Hepatocyte (in vitro differentiated cells): ENCODE measurements at regions not wholly inside any gene's neighbourhood (a gene's known extent, or its start where the extent isn't known, plus 50 kb on each side); places are given as distances from the start of the nearest gene placed in this dataset.

Experiments used
- DNase-seq: peaks from one replicate; pipeline ENCODE4 v3.0.0-alpha.2; 2016; ENCODE audit warnings: low spot score
- H2AFZ ChIP-seq: fragments of 200-600 bp; sonication (generic); 2 replicates; pipeline ENCODE4 v1.6.0; 2016; ENCODE audit warnings: antibody characterized with exemption, mild to moderate bottlenecking
- H3K27ac ChIP-seq: fragments of 200-600 bp; sonication (generic); 2 replicates; pipeline ENCODE4 v1.5.1; 2016; ENCODE audit warnings: mild to moderate bottlenecking
- H3K27me3 ChIP-seq: fragments of 200-600 bp; sonication (generic); 2 replicates; pipeline ENCODE4 v1.6.1; 2016
- H3K36me3 ChIP-seq: fragments of 200-600 bp; sonication (generic); replicated peaks from 2 replicates; pipeline ENCODE4 v1.5.1; 2016; ENCODE audit warnings: low read depth; ENCODE audit not compliant: insufficient read depth
- H3K4me1 ChIP-seq: fragments of 200-600 bp; sonication (generic); 2 replicates; pipeline ENCODE4 v1.5.1; 2016; ENCODE audit warnings: mild to moderate bottlenecking, moderate library complexity; ENCODE audit not compliant: insufficient read depth
- H3K4me2 ChIP-seq: fragments of 200-600 bp; sonication (generic); 2 replicates; pipeline ENCODE4 v1.6.0; 2016
- H3K4me3 ChIP-seq: fragments of 200-600 bp; sonication (generic); 2 replicates; pipeline ENCODE4 v1.5.1; 2016; ENCODE audit warnings: mild to moderate bottlenecking
- H3K79me2 ChIP-seq: fragments of 200-600 bp; sonication (generic); 2 replicates; pipeline ENCODE4 v1.6.0; 2017; ENCODE audit warnings: mild to moderate bottlenecking
- H3K9me2 ChIP-seq: fragments of 200-600 bp; sonication (generic); replicated peaks from 2 replicates; pipeline ENCODE4 v1.6.0; 2017; ENCODE audit warnings: mild to moderate bottlenecking; ENCODE audit not compliant: insufficient read depth
- H3K9me3 ChIP-seq: fragments of 200-600 bp; sonication (generic); 2 replicates; pipeline ENCODE4 v1.5.1; 2016; ENCODE audit warnings: low read depth, mild to moderate bottlenecking
- H4K20me1 ChIP-seq: fragments of 200-600 bp; sonication (generic); 2 replicates; pipeline ENCODE4 v1.6.0; 2016; ENCODE audit warnings: mild to moderate bottlenecking; ENCODE audit not compliant: insufficient read depth, poor library complexity, severe bottlenecking
- CTCF ChIP-seq: fragments of 200-600 bp; sonication (generic); IDR thresholded peaks from 2 replicates; pipeline ENCODE4 v1.5.1; 2016; ENCODE audit warnings: antibody characterized with exemption, mild to moderate bottlenecking; ENCODE audit not compliant: poor library complexity
- EZH2 ChIP-seq: fragments of 200-600 bp; sonication (generic); IDR thresholded peaks from 2 replicates; pipeline ENCODE4 v1.6.1; 2016; ENCODE audit warnings: antibody characterized with exemption, mild to moderate bottlenecking, borderline replicate concordance
- EZH2phosphoT487 ChIP-seq: fragments of 200-600 bp; sonication (generic); IDR thresholded peaks from one replicate; pipeline ENCODE4 v1.6.1; 2018; ENCODE audit warnings: antibody characterized with exemption, mild to moderate bottlenecking, low read depth, moderate library complexity; ENCODE audit not compliant: unreplicated experiment, severe bottlenecking
- WGBS: methylation state at CpG from one replicate; pipeline ENCODE4 v1.1.6; 2016; ENCODE audit warnings: low lambda C conversion rate; ENCODE audit errors: missing lambda C conversion rate; 5-methylcytosine and 5-hydroxymethylcytosine counted together

GRCh38 chr13:79682164-79682563 is 201.2 kb downstream of the NDFIP2 start:
- Histone ChIP-seq H2AFZ (no peak overlapping the region), H3K9me3 (no peaks in the 10 kb centered on the region), H3K36me3 (no peaks in the 10 kb centered on the region), H3K79me2 (no peaks in the 10 kb centered on the region), H3K9me2 (no peaks in the 10 kb centered on the region), H4K20me1 (no peaks in the 10 kb centered on the region), H3K4me2 (no peak overlapping the region), H3K27ac (no peak overlapping the region), H3K27me3 (no peaks in the 10 kb centered on the region), H3K4me3 (no peak overlapping the region), H3K4me1 (no peaks in the 10 kb centered on the region)
- 98% methylated on average over 2 of the region's 2 CpGs for WGBS
- TF ChIP-seq EZH2phosphoT487 (no peak), CTCF (no peak), EZH2 (no peak)
- DNase-seq = no peak

- Histone ChIP-seq H3K36me3 (no peaks in the 10 kb centered on the region), H3K27me3 (no peaks in the 10 kb centered on the region), H3K4me1 (no peaks in the 10 kb centered on the region), H4K20me1 (no peaks in the 10 kb centered on the region), H3K9me2 (no peaks in the 10 kb centered on the region), H3K79me2 (no peaks in the 10 kb centered on the region), H3K9me3 (no peaks in the 10 kb centered on the region), H3K4me3 (no peak overlapping the region), H3K27ac (no peak overlapping the region), H2AFZ (no peak overlapping the region), H3K4me2 (no peak overlapping the region)
- TF ChIP-seq CTCF (no peak), EZH2 (no peak), EZH2phosphoT487 (no peak)
- no peak for DNase-seq
- whole genome bisulfite sequencing = 68% methylated on average over 1 of the region's 1 CpG
These were observed 200.1 kb downstream of the NDFIP2 start for GRCh38 chr13:79681069-79681468.

- Histone ChIP-seq H3K27ac (no peak overlapping the region), H3K4me2 (no peak overlapping the region), H3K27me3 (no peaks in the 10 kb centered on the region), H3K36me3 (no peaks in the 10 kb centered on the region), H3K79me2 (no peaks in the 10 kb centered on the region), H3K4me3 (no peak overlapping the region), H3K4me1 (no peaks in the 10 kb centered on the region), H3K9me3 (no peaks in the 10 kb centered on the region), H4K20me1 (no peaks in the 10 kb centered on the region), H3K9me2 (no peaks in the 10 kb centered on the region), H2AFZ (no peak overlapping the region)
- DNase-seq = no peak
- no peak for TF ChIP-seq EZH2phosphoT487
- TF ChIP-seq EZH2 = no peak
- TF ChIP-seq CTCF = no peak
These were observed 199.5 kb downstream of the NDFIP2 start for GRCh38 chr13:79680485-79680884.

GRCh38 chr13:79679334-79679733 is 198.4 kb downstream of the NDFIP2 start:
- 9% methylated on average over 2 of the region's 2 CpGs for WGBS
- H3K27ac ChIP-seq = no peak overlapping the region
- no peak overlapping the region for H3K4me3 ChIP-seq
- H3K36me3 ChIP-seq = no peaks in the 10 kb centered on the region
- peak; percentile 89 for DNase-seq
- H3K9me3 ChIP-seq = no peaks in the 10 kb centered on the region
- no peak overlapping the region for H2AFZ ChIP-seq
- H3K4me2 ChIP-seq = no peak overlapping the region
- H3K79me2 ChIP-seq = no peaks in the 10 kb centered on the region
- no peak for TF ChIP-seq EZH2
- TF ChIP-seq EZH2phosphoT487 = no peak
- peak; percentile 79 for TF ChIP-seq CTCF
- no peaks in the 10 kb centered on the region for H3K4me1 ChIP-seq
- H3K27me3 ChIP-seq = no peaks in the 10 kb centered on the region
- H4K20me1 ChIP-seq = no peaks in the 10 kb centered on the region
- no peaks in the 10 kb centered on the region for H3K9me2 ChIP-seq
